WTC11 (cell line): ENCODE measurements at regions not wholly inside any gene's neighbourhood (a gene's known extent, or its start where the extent isn't known, plus 50 kb on each side); places are given as distances from the start of the nearest gene placed in this dataset.

Experiments
- ATAC-seq: fragments of 200-7000 bp; cut with Tn5 transposase; 2 replicates; pipeline ENCODE4 v1.10.0; 2021; ENCODE audit warnings: mild to moderate bottlenecking, moderate library complexity
- CTCF ChIA-PET: fragments of 300-600 bp; sonication (Branson Sonifier 250); formaldehyde crosslinking; loops from one replicate; lab custom pipeline; 2021; ENCODE audit warnings: antibody characterized with exemption; lab: Charles Lee
- POLR2A ChIA-PET: fragments of 350-600 bp; sonication (Branson Sonifier 250); formaldehyde crosslinking; loops from one replicate; lab custom pipeline; 2021; ENCODE audit warnings: antibody characterized with exemption; lab: Charles Lee
- DNase-seq: peaks from one replicate; pipeline ENCODE4 v3.0.0; 2021; ENCODE audit warnings: low spot score
- H3K27ac Mint-ChIP-seq: 2 replicates; pipeline ENCODE4 v1.8.0; 2021; ENCODE audit warnings: mixed read lengths
- H3K27me3 Mint-ChIP-seq: 2 replicates; pipeline ENCODE4 v1.8.0; 2021; ENCODE audit warnings: low read depth, mild to moderate bottlenecking, moderate library complexity, mixed read lengths
- H3K36me3 Mint-ChIP-seq: 2 replicates; pipeline ENCODE4 v1.8.0; 2021; ENCODE audit warnings: mixed read lengths
- H3K4me1 Mint-ChIP-seq: 2 replicates; pipeline ENCODE4 v1.8.0; 2022; ENCODE audit warnings: mixed read lengths
- H3K4me3 Mint-ChIP-seq: 2 replicates; pipeline ENCODE4 v1.8.0; 2021; ENCODE audit warnings: mild to moderate bottlenecking, moderate library complexity, mixed read lengths
- H3K9me3 Mint-ChIP-seq: 2 replicates; pipeline ENCODE4 v1.8.0; 2021; ENCODE audit warnings: mixed read lengths
- ATF3 ChIP-seq: sonication (generic); formaldehyde crosslinking; conservative IDR thresholded peaks from 2 replicates; pipeline ENCODE4 v1.8.1; 2022; ENCODE audit warnings: mild to moderate bottlenecking, missing genetic modification reagents
- E2F5 ChIP-seq: sonication (generic); formaldehyde crosslinking; IDR thresholded peaks from 2 replicates; pipeline ENCODE4 v1.8.1; 2022; ENCODE audit warnings: mild to moderate bottlenecking, moderate library complexity, missing genetic modification reagents
- ELF4 ChIP-seq: sonication (generic); formaldehyde crosslinking; IDR thresholded peaks from 2 replicates; pipeline ENCODE4 v1.8.1; 2022; ENCODE audit warnings: low read depth, mild to moderate bottlenecking, moderate library complexity, missing genetic modification reagents
- GRHL2 ChIP-seq: fragments of 250-450 bp; sonication (Bioruptor Pico); IDR thresholded peaks from 2 replicates; pipeline ENCODE4 v1.8.0; 2022; ENCODE audit warnings: mild to moderate bottlenecking, moderate library complexity; ENCODE audit not compliant: insufficient replicate concordance, severe bottlenecking
- GTF2I ChIP-seq: fragments of 250-450 bp; sonication (Bioruptor Pico); conservative IDR thresholded peaks from 2 replicates; pipeline ENCODE4 v1.4.0; 2021; ENCODE audit warnings: mild to moderate bottlenecking
- HMGXB4 ChIP-seq: sonication (generic); formaldehyde crosslinking; IDR thresholded peaks from 2 replicates; pipeline ENCODE4 v1.8.1; 2023; ENCODE audit warnings: mild to moderate bottlenecking, moderate library complexity, missing genetic modification reagents
- IRF2 ChIP-seq: sonication (generic); formaldehyde crosslinking; IDR thresholded peaks from 2 replicates; pipeline ENCODE4 v1.8.0; 2022; ENCODE audit warnings: low read depth, missing genetic modification reagents, borderline replicate concordance
- MLX ChIP-seq: sonication (generic); formaldehyde crosslinking; IDR thresholded peaks from 2 replicates; pipeline ENCODE4 v1.8.1; 2023; ENCODE audit warnings: mild to moderate bottlenecking, missing genetic modification reagents, moderate library complexity
- NFATC4 ChIP-seq: fragments of 250-450 bp; sonication (Bioruptor Pico); IDR thresholded peaks from 2 replicates; pipeline ENCODE4 v1.9.0; 2021; ENCODE audit warnings: mild to moderate bottlenecking
- NR2C2 ChIP-seq: sonication (generic); formaldehyde crosslinking; IDR thresholded peaks from 2 replicates; pipeline ENCODE4 v1.8.0; 2022; ENCODE audit warnings: mild to moderate bottlenecking, missing genetic modification reagents
- PRRX2 ChIP-seq: fragments of 250-450 bp; sonication (Bioruptor Pico); IDR thresholded peaks from 2 replicates; pipeline ENCODE4 v1.8.0; 2021; ENCODE audit warnings: mild to moderate bottlenecking
- TCF7 ChIP-seq: sonication (generic); formaldehyde crosslinking; IDR thresholded peaks from 2 replicates; pipeline ENCODE4 v1.8.0; 2022; ENCODE audit warnings: mild to moderate bottlenecking, low read depth, missing genetic modification reagents, moderate library complexity
- TEAD1 ChIP-seq: sonication (generic); formaldehyde crosslinking; IDR thresholded peaks from 2 replicates; pipeline ENCODE4 v1.8.0; 2022; ENCODE audit warnings: mild to moderate bottlenecking, missing genetic modification reagents
- ZNF121 ChIP-seq: sonication (generic); formaldehyde crosslinking; IDR thresholded peaks from 2 replicates; pipeline ENCODE4 v1.8.0; 2023; ENCODE audit warnings: missing genetic modification reagents
- ZNF138 ChIP-seq: sonication (generic); formaldehyde crosslinking; conservative IDR thresholded peaks from 2 replicates; pipeline ENCODE4 v1.8.1; 2022; ENCODE audit warnings: mild to moderate bottlenecking, moderate library complexity, missing genetic modification reagents
- ZNF396 ChIP-seq: fragments of 250-450 bp; sonication (Bioruptor Pico); IDR thresholded peaks from 2 replicates; pipeline ENCODE4 v1.8.0; 2021; ENCODE audit warnings: mild to moderate bottlenecking, moderate library complexity, borderline replicate concordance
- ZNF416 ChIP-seq: fragments of 250-450 bp; sonication (Bioruptor Pico); IDR thresholded peaks from 2 replicates; pipeline ENCODE4 v1.9.0; 2021; ENCODE audit warnings: mild to moderate bottlenecking, inconsistent platforms
- ZNF532 ChIP-seq: fragments of 250-450 bp; sonication (Bioruptor Pico); IDR thresholded peaks from 2 replicates; pipeline ENCODE4 v1.9.0; 2021; ENCODE audit warnings: mild to moderate bottlenecking, borderline replicate concordance
- ZNF671 ChIP-seq: fragments of 250-450 bp; sonication (Bioruptor Pico); IDR thresholded peaks from 2 replicates; pipeline ENCODE4 v1.8.0; 2021; ENCODE audit warnings: mild to moderate bottlenecking
- TF ChIP-seq, protein P1 (sequence below): fragments of 250-450 bp; sonication (Bioruptor Pico); IDR thresholded peaks from 2 replicates; pipeline ENCODE4 v1.9.0; 2021; ENCODE audit warnings: moderate library complexity, mild to moderate bottlenecking, inconsistent platforms, borderline replicate concordance
- TF ChIP-seq, protein P2 (sequence below): sonication (generic); formaldehyde crosslinking; IDR thresholded peaks from 2 replicates; pipeline ENCODE4 v1.8.0; 2022; ENCODE audit warnings: mild to moderate bottlenecking, missing genetic modification reagents

DNA sequence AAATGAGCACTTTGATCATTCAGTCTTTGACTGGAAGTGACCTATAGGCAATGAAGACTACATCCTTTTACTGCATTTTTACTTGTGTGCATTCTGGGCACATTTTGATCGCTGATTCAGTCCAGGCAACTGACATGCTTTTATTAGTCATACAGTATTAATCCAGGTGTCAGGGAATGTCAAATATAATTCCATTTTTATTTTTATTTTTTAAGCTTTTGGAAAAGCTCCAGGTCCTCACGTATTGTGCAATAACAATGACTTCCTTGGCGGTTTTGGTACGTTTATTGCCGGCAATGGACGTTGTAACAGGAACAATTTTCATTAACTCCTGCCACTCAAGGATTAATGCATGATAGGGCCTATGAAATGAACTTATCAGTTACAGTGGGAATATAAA lies 302.6 kb upstream of the PTBP2 start:
- ChIA-PET CTCF (no interaction called here), POLR2A (no interaction called here)
- no peak for TF ChIP-seq ZNF532 (CRISPR knock-in tag)
- TF ChIP-seq TCF7 (CRISPR knock-in tag): no peak
- TF ChIP-seq NR2C2: no peak
- no peak for TF ChIP-seq ELF4 (CRISPR knock-in tag)
- no peak for TF ChIP-seq HMGXB4 (CRISPR knock-in tag)
- TF ChIP-seq MLX (CRISPR knock-in tag): no peak
- TF ChIP-seq, protein P1, sequence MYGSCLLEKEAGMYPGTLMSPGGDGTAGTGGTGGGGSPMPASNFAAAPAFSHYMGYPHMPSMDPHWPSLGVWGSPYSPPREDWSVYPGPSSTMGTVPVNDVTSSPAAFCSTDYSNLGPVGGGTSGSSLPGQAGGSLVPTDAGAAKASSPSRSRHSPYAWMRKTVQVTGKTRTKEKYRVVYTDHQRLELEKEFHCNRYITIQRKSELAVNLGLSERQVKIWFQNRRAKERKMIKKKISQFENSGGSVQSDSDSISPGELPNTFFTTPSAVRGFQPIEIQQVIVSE: no peak
- Mint-ChIP-seq H3K27ac (no peak overlapping the region), H3K9me3 (no peaks in the 10 kb centered on the region), H3K4me3 (no peak overlapping the region), H3K4me1 (no peaks in the 10 kb centered on the region), H3K36me3 (no peaks in the 10 kb centered on the region), H3K27me3 (no peaks in the 10 kb centered on the region)
- no peak for DNase-seq
- ATAC-seq: no peak

- H3K36me3 Mint-ChIP-seq: no peaks in the 10 kb centered on the region
- H3K27me3 Mint-ChIP-seq: no peaks in the 10 kb centered on the region; the same call in 1 of the 2 replicates
- no peak overlapping the region for H3K27ac Mint-ChIP-seq
- H3K9me3 Mint-ChIP-seq: peaks cover 9% of the 10 kb centered on the region
- no peak for ATAC-seq
- H3K4me3 Mint-ChIP-seq: no peak overlapping the region
- no peak for DNase-seq
- peaks cover 24% of the 10 kb centered on the region for H3K4me1 Mint-ChIP-seq
- CTCF ChIA-PET: no interaction called here
- POLR2A ChIA-PET: no interaction called here
- TF ChIP-seq ATF3: no peak
- no peak for TF ChIP-seq ZNF396
- no peak for TF ChIP-seq PRRX2
- TF ChIP-seq ZNF671 (CRISPR knock-in tag): no peak
- no peak for TF ChIP-seq ZNF121 (CRISPR knock-in tag)
- no peak for TF ChIP-seq ZNF138 (CRISPR knock-in tag)
- TF ChIP-seq, all 79 proteins: peak for 0
Observed at GRCh38 chr1:96424877-96425276, 296.7 kb upstream of the PTBP2 start.

DNA sequence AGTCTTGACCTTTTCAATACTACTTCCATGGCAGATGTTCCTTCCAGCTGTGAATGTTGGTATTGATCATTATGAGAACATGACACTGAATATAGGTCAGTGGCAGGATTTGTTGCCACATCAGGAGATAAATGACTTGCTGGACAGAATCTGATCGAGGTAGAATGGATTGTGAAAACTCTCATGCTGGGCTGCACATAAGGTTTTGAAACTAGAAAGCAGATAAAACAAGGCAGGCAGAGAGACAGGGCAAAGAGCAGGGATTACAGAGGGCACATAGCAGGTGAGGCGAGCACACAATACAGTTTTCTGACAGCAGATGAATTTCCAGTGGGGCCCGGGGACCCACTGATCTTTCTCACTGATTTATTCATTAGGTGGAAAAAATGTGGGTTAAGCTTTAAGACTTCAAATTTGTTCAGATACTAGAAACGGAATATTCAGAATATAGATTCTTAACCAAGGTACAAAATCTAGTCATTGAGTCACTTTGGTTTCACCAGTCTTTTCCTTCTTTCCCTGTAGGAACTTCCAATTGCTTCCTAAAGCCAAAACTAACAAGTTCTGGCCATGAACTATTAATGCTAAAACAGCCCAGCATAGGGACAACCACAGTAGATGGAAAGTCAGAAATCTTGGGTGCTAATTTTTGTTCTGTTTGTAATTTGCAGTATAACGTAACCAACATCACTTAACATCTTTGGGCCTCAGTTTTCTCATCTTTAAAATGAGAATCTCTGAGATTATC lies 296.0 kb upstream of the PTBP2 start:
- Mint-ChIP-seq H3K36me3 (no peaks in the 10 kb centered on the region), H3K4me3 (no peak overlapping the region), H3K27ac (no peak overlapping the region), H3K27me3 (no peaks in the 10 kb centered on the region; the same call in 1 of the 2 replicates), H3K9me3 (peaks cover 9% of the 10 kb centered on the region), H3K4me1 (peaks cover 24% of the 10 kb centered on the region)
- ChIA-PET CTCF (no interaction called here), POLR2A (no interaction called here)
- no peak for DNase-seq
- no peak for ATAC-seq
- TF ChIP-seq IRF2 (CRISPR knock-in tag) (no peak), ZNF416 (CRISPR knock-in tag) (no peak), NFATC4 (CRISPR knock-in tag) (no peak), ZNF138 (CRISPR knock-in tag) (no peak), TEAD1 (CRISPR knock-in tag) (no peak), E2F5 (CRISPR knock-in tag) (no peak), GRHL2 (CRISPR knock-in tag) (no peak), ZNF121 (CRISPR knock-in tag) (no peak), GTF2I (CRISPR knock-in tag) (no peak)
- TF ChIP-seq, protein P2, sequence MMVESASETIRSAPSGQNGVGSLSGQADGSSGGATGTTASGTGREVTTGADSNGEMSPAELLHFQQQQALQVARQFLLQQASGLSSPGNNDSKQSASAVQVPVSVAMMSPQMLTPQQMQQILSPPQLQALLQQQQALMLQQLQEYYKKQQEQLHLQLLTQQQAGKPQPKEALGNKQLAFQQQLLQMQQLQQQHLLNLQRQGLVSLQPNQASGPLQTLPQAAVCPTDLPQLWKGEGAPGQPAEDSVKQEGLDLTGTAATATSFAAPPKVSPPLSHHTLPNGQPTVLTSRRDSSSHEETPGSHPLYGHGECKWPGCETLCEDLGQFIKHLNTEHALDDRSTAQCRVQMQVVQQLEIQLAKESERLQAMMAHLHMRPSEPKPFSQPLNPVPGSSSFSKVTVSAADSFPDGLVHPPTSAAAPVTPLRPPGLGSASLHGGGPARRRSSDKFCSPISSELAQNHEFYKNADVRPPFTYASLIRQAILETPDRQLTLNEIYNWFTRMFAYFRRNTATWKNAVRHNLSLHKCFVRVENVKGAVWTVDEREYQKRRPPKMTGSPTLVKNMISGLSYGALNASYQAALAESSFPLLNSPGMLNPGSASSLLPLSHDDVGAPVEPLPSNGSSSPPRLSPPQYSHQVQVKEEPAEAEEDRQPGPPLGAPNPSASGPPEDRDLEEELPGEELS: no peak
